ENCODE measurements at regions not wholly inside any gene's neighbourhood (a gene's known extent, or its start where the extent isn't known, plus 50 kb on each side); places are given as distances from the start of the nearest gene placed in this dataset.

DNA sequence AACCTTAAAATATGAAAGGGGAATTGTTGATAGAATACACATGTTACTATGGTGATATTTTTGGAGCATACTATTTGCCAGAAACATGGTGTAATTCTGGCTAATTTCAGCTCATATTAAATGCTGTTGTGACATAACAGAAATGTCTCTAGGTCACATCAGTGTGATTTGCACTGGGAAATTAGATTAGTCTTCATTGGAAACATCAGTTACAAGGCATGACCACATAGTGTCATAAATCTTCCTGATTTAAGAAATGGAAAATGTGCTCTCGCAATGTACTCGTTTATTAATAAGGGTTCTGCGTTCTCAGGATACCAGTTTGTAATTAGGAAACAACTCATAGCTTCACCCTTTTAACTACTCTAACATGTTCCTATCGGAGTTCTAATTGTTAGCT, 72.9 kb upstream of the GYPA start:
- H3K9ac ChIP-seq (ENCODE audit: insufficient read depth in 1 of 2, low read depth in 2 of 2, low read length in 2 of 2) = no peak overlapping the region
- H3K9me3 ChIP-seq (replicated peaks; ENCODE audit: control insufficient read depth, insufficient read depth, low read depth, low read length) = no peaks in the 10 kb centered on the region
- FAIRE-seq (no peak), ATAC-seq (no peak), DNase-seq (ENCODE audit: extremely low read depth in 1 of 4, low spot score in 3 of 4) (no peak)
- no peaks in the 10 kb centered on the region for H3K9me1 ChIP-seq (ENCODE audit: control insufficient read depth, insufficient read depth, low read length)
- intact Hi-C loops (cut with micrococcal nuclease) (no loop called here), in situ Hi-C loops (cut with MboI) (no loop called here)
- POLR2A ChIA-PET = no interaction called here
- H3K27me3 ChIP-seq (ENCODE audit: control insufficient read depth in 2 of 2, insufficient read depth in 2 of 2, low read length in 2 of 2) = no peaks in the 10 kb centered on the region
- WGBS (ENCODE audit: insufficient coverage, low coverage, missing lambda C conversion rate) = 3% methylated on average over 4 of the region's 4 CpGs
- H2AFZ ChIP-seq (ENCODE audit: low read depth, low read length) = no peak overlapping the region
- H3K27ac ChIP-seq (ENCODE audit: extremely low read depth, low read depth, low read length) = no peak overlapping the region
- no peaks in the 10 kb centered on the region for H3K36me3 ChIP-seq (ENCODE audit: control insufficient read depth, insufficient read depth, low read length)
- H3K4me3 ChIP-seq = no peak overlapping the region
- H4K20me1 ChIP-seq (replicated peaks; ENCODE audit: control insufficient read depth, insufficient read depth, low read length) = no peaks in the 10 kb centered on the region
- BruUV-seq (replicated peaks) = no TSS peak
- H3K4me1 ChIP-seq (replicated peaks in 1 of 2; ENCODE audit: control insufficient read depth in 2 of 2, insufficient read depth in 2 of 2, low read length in 2 of 2) = no peaks in the 10 kb centered on the region
- H3K79me2 ChIP-seq (ENCODE audit: control insufficient read depth, insufficient read depth, low read length) = no peaks in the 10 kb centered on the region
- no peak overlapping the region for H3K4me2 ChIP-seq (ENCODE audit: insufficient read depth, low read length)
- CTCF ChIA-PET (ENCODE audit: low intra/inter-chr PET ratio) = no interaction called here
- TF ChIP-seq ZFPM2 (CRISPR knock-in tag; IDR thresholded peaks at IDR 0.05) = no peak
- TF ChIP-seq ZNF584 (CRISPR knock-in tag; IDR thresholded peaks at IDR 0.05; ENCODE audit: low read depth) = no peak
- TF ChIP-seq FUS (optimal IDR thresholded peaks at IDR 0.05; ENCODE audit: low read depth, low read length) = no peak
- TF ChIP-seq KAT2B (IDR thresholded peaks at IDR 0.05; ENCODE audit: low read depth, low read length) = no peak
- no peak for TF ChIP-seq ZNF668 (CRISPR knock-in tag; IDR thresholded peaks at IDR 0.05)
- TF ChIP-seq, protein P1, sequence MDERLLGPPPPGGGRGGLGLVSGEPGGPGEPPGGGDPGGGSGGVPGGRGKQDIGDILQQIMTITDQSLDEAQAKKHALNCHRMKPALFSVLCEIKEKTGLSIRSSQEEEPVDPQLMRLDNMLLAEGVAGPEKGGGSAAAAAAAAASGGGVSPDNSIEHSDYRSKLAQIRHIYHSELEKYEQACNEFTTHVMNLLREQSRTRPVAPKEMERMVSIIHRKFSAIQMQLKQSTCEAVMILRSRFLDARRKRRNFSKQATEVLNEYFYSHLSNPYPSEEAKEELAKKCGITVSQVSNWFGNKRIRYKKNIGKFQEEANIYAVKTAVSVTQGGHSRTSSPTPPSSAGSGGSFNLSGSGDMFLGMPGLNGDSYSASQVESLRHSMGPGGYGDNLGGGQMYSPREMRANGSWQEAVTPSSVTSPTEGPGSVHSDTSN (CRISPR knock-in tag; IDR thresholded peaks at IDR 0.05; ENCODE audit: low read depth) = no peak
- TF ChIP-seq, protein P1 (tag; conservative IDR thresholded peaks at IDR 0.05; ENCODE audit: low read depth) = no peak
- TF ChIP-seq, protein P2, sequence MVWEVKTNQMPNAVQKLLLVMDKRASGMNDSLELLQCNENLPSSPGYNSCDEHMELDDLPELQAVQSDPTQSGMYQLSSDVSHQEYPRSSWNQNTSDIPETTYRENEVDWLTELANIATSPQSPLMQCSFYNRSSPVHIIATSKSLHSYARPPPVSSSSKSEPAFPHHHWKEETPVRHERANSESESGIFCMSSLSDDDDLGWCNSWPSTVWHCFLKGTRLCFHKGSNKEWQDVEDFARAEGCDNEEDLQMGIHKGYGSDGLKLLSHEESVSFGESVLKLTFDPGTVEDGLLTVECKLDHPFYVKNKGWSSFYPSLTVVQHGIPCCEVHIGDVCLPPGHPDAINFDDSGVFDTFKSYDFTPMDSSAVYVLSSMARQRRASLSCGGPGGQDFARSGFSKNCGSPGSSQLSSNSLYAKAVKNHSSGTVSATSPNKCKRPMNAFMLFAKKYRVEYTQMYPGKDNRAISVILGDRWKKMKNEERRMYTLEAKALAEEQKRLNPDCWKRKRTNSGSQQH (CRISPR knock-in tag; IDR thresholded peaks at IDR 0.05) = no peak
- no peak for TF ChIP-seq JUN (IDR thresholded peaks at IDR 0.05; ENCODE audit: borderline replicate concordance, low read depth, low read length)
- TF ChIP-seq JUN (CRISPR knock-in tag; IDR thresholded peaks at IDR 0.05; ENCODE audit: borderline replicate concordance) = no peak
